Esophagus muscularis mucosa (tissue), 4 donors: ENCODE measurements at regions not wholly inside any gene's neighbourhood (a gene's known extent, or its start where the extent isn't known, plus 50 kb on each side); places are given as distances from the start of the nearest gene placed in this dataset.

ENCODE experiments used
- DNase-seq: peaks from one replicate; pipeline ENCODE4 v3.0.0-alpha.2; 2017; ENCODE audit errors: extremely low spot score
- H3K27ac ChIP-seq, 4 donors: fragments of 200-600 bp; sonication (generic); replicated peaks in 1 of 4; 1 replicate in 3 of 4; 2 replicates in 1 of 4; pipeline ENCODE4 v1.5.1; 2016 to 2019; ENCODE audit warnings: mild to moderate bottlenecking in 1 of 4
- H3K27me3 ChIP-seq, 4 donors: fragments of 200-600 bp; sonication (generic); one replicate each; pipeline versions ENCODE4 v1.5.1 to v1.6.0; 2016 to 2019
- H3K36me3 ChIP-seq, 4 donors: fragments of 200-600 bp; sonication (generic); one replicate each; pipeline ENCODE4 v1.5.1; 2016 to 2019
- H3K4me1 ChIP-seq, 4 donors: fragments of 200-600 bp; sonication (generic); one replicate each; pipeline ENCODE4 v1.5.1; 2016 to 2019
- H3K4me3 ChIP-seq, 4 donors: fragments of 200-600 bp; sonication (generic); 1 replicate in 2 of 4; 2 replicates in 2 of 4; pipeline ENCODE4 v1.5.1; 2016 to 2019; ENCODE audit warnings: mild to moderate bottlenecking in 4 of 4, moderate library complexity in 1 of 4
- H3K9me3 ChIP-seq, 4 donors: fragments of 200-600 bp; sonication (generic); 1 replicate in 3 of 4; 2 replicates in 1 of 4; pipeline ENCODE4 v1.5.1; 2016 to 2019
- EP300 ChIP-seq: sonication (generic); formaldehyde crosslinking; IDR thresholded peaks from one replicate; pipeline ENCODE4 v1.6.1; 2017; ENCODE audit warnings: antibody characterized with exemption
- POLR2A ChIP-seq: fragments of 450-650 bp; IDR thresholded peaks from one replicate; pipeline ENCODE4 v1.6.1; 2017; ENCODE audit warnings: antibody characterized with exemption, moderate library complexity, mild to moderate bottlenecking, low read depth
- POLR2AphosphoS5 ChIP-seq, 2 donors: sonication (generic); formaldehyde crosslinking; IDR thresholded peaks; one replicate each; pipeline ENCODE4 v1.6.1; 2017; ENCODE audit warnings: antibody characterized with exemption in 2 of 2
- WGBS: methylation state at CpG from one replicate; pipeline ENCODE4 v1.1.5; 2018; 5-methylcytosine and 5-hydroxymethylcytosine counted together
- intact Hi-C: fragments of 100-400 bp; cut with DNase I; formaldehyde crosslinking; loops from one replicate; pipeline ENCODE4 v1.15.1; 2023
- TF ChIP-seq, protein P1 (sequence below), 3 experiments: fragments of 200-600 bp in 2 of 3; fragments of 450-650 bp in 1 of 3; sonication (generic) in 2 of 3; IDR thresholded peaks; one replicate each; pipeline ENCODE4 v1.5.1; 2017 to 2019; ENCODE audit warnings: antibody characterized with exemption in 3 of 3, mild to moderate bottlenecking in 2 of 3, moderate library complexity in 1 of 3

DNA sequence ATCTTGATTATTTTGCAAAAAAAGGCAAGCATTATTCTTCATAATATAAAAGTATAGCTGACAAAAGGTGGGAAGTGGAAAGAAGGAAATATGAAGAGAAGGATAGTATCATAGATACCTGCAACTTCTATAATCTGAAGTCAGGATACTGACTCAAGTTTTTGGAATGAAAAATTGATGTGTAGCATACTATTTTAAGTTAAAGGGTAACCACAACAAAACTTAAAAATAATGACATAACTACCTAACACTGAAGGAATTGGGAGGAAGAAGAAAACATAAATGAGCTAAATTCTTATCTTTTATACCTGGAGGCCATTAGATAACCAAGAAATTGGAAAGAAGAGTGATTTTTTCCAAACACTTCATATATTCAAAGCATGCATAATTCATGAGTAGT, 51.8 kb upstream of the TLE1 start:
- no peaks in the 10 kb centered on the region for H3K27me3 ChIP-seq
- DNase-seq, result no peak
- TF ChIP-seq, protein P1, sequence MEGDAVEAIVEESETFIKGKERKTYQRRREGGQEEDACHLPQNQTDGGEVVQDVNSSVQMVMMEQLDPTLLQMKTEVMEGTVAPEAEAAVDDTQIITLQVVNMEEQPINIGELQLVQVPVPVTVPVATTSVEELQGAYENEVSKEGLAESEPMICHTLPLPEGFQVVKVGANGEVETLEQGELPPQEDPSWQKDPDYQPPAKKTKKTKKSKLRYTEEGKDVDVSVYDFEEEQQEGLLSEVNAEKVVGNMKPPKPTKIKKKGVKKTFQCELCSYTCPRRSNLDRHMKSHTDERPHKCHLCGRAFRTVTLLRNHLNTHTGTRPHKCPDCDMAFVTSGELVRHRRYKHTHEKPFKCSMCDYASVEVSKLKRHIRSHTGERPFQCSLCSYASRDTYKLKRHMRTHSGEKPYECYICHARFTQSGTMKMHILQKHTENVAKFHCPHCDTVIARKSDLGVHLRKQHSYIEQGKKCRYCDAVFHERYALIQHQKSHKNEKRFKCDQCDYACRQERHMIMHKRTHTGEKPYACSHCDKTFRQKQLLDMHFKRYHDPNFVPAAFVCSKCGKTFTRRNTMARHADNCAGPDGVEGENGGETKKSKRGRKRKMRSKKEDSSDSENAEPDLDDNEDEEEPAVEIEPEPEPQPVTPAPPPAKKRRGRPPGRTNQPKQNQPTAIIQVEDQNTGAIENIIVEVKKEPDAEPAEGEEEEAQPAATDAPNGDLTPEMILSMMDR (IDR thresholded peaks at IDR 0.05), result no peak
- TF ChIP-seq EP300 (no peak), POLR2A (no peak), POLR2AphosphoS5 (IDR thresholded peaks at IDR 0.05) (no peak)
- intact Hi-C loops, result no loop called here
- H3K36me3 ChIP-seq, result no peaks in the 10 kb centered on the region
- H3K4me3 ChIP-seq, result no peak overlapping the region
- H3K27ac ChIP-seq, result no peak overlapping the region
- peaks cover 0 to 4% (median 0%) of the 10 kb centered on the region in 4 donors for H3K9me3 ChIP-seq
- no peaks in the 10 kb centered on the region for H3K4me1 ChIP-seq

GRCh38 chr9:81748091-81748490, 58.7 kb upstream of the TLE1 start:
- no peak overlapping the region for H3K27ac ChIP-seq
- no peaks in the 10 kb centered on the region for H3K4me1 ChIP-seq
- no peak for TF ChIP-seq POLR2AphosphoS5 (IDR thresholded peaks at IDR 0.05)
- no peak for TF ChIP-seq POLR2A
- TF ChIP-seq, protein P1 (IDR thresholded peaks at IDR 0.05), result no peak
- TF ChIP-seq EP300, result no peak
- 70% methylated on average over 1 of the region's 1 CpG for WGBS
- DNase-seq, result no peak
- peaks cover 0 to 4% (median 0%) of the 10 kb centered on the region in 4 donors for H3K9me3 ChIP-seq
- intact Hi-C loops, result no loop called here
- no peak overlapping the region for H3K4me3 ChIP-seq
- H3K36me3 ChIP-seq, result no peaks in the 10 kb centered on the region
- no peaks in the 10 kb centered on the region for H3K27me3 ChIP-seq

DNA sequence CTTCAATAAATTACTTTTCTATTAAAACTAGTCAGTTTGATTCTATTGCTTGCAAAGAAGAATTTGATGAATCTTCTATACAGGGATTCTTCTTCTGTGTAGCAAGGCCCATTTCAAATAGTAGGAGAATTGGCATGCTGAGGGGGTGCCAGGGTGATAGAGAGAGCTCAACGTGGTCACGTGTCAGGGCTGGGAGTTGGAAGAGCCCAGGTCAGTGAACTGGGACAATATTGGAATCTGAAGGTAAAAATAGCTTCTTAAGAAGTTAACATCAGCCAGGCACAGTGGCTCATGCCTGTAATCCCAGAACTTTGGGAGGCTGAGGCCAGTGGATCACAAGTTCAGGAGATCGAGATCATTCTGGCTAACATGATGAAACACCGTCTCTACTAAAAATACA, 64.1 kb upstream of the TLE1 start:
- 98% methylated on average over 4 of the region's 4 CpGs for WGBS
- no peak overlapping the region for H3K4me3 ChIP-seq
- no peaks in the 10 kb centered on the region for H3K27me3 ChIP-seq
- no peak for DNase-seq
- no peaks in the 10 kb centered on the region for H3K4me1 ChIP-seq
- intact Hi-C loops, result no loop called here
- TF ChIP-seq POLR2AphosphoS5 (IDR thresholded peaks at IDR 0.05), result no peak
- no peak for TF ChIP-seq EP300
- TF ChIP-seq, protein P1 (IDR thresholded peaks at IDR 0.05), result no peak
- TF ChIP-seq POLR2A, result no peak
- H3K36me3 ChIP-seq, result no peaks in the 10 kb centered on the region
- no peaks in the 10 kb centered on the region for H3K9me3 ChIP-seq
- H3K27ac ChIP-seq, result no peak overlapping the region

- no peak for DNase-seq
- H3K4me3 ChIP-seq, result no peak overlapping the region
- H3K4me1 ChIP-seq, result no peaks in the 10 kb centered on the region
- H3K9me3 ChIP-seq, result no peaks in the 10 kb centered on the region
- no peaks in the 10 kb centered on the region for H3K36me3 ChIP-seq
- intact Hi-C loops, result no loop called here
- H3K27me3 ChIP-seq, result no peaks in the 10 kb centered on the region
- no peak overlapping the region for H3K27ac ChIP-seq
- TF ChIP-seq EP300, result no peak
- TF ChIP-seq POLR2A, result no peak
- TF ChIP-seq POLR2AphosphoS5 (IDR thresholded peaks at IDR 0.05), result no peak
- TF ChIP-seq, protein P1 (IDR thresholded peaks at IDR 0.05), result no peak
Observed at GRCh38 chr9:81754245-81754644, 64.9 kb upstream of the TLE1 start.

DNA sequence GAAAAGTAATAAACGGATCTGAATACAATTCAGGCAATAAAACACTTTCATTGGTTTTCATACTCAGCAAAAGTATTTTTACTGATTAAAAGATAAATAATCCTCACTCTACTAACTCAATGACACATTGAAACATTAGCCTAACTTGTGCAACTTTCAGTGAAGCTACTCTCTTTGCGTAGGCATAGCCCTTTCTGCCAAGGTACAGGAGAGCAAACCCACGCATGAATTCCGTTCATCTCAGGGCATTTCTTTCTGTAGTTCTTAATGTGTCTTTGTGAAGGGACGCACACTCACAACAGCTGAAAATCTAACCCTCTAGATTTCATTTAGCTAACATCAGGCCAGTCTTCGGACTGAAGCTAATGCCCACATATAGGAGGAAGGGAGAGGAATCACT, 66.4 kb upstream of the TLE1 start:
- Histone ChIP-seq H3K27ac (no peak overlapping the region), H3K4me1 (no peaks in the 10 kb centered on the region), H3K9me3 (no peaks in the 10 kb centered on the region), H3K36me3 (no peaks in the 10 kb centered on the region), H3K4me3 (no peak overlapping the region), H3K27me3 (no peaks in the 10 kb centered on the region)
- intact Hi-C loops, result no loop called here
- no peak for DNase-seq
- TF ChIP-seq, protein P1 (IDR thresholded peaks at IDR 0.05), result no peak
- TF ChIP-seq POLR2A (no peak), EP300 (no peak), POLR2AphosphoS5 (IDR thresholded peaks at IDR 0.05) (no peak)
- WGBS, result 94% methylated on average over 6 of the region's 6 CpGs
